Uterus (tissue), 3 donors: ENCODE measurements at regions not wholly inside any gene's neighbourhood (a gene's known extent, or its start where the extent isn't known, plus 50 kb on each side); places are given as distances from the start of the nearest gene placed in this dataset.

ENCODE experiments used
- DNase-seq, 2 donors: peaks; one replicate each; pipeline ENCODE4 v3.0.0-alpha.2; 2019 to 2020
- H3K27ac ChIP-seq, 2 donors: fragments of 200-600 bp; sonication (generic); 1 replicate in 1 of 2; 2 replicates in 1 of 2; pipeline ENCODE4 v1.5.1; 2016 to 2018
- H3K27me3 ChIP-seq, 2 donors: fragments of 200-600 bp; sonication (generic); one replicate each; pipeline ENCODE4 v1.5.1; 2018 to 2019; ENCODE audit warnings: control low read depth in 1 of 2
- H3K36me3 ChIP-seq, 2 donors: fragments of 200-600 bp; sonication (generic); one replicate each; pipeline ENCODE4 v1.5.1; 2019; ENCODE audit warnings: control low read depth in 1 of 2
- H3K4me1 ChIP-seq, 2 donors: fragments of 200-600 bp; sonication (generic); one replicate each; pipeline ENCODE4 v1.5.1; 2018 to 2019; ENCODE audit warnings: control low read depth in 1 of 2
- H3K4me3 ChIP-seq, 2 donors: fragments of 200-600 bp; sonication (generic); 1 replicate in 1 of 2; 2 replicates in 1 of 2; pipeline ENCODE4 v1.5.1; 2018 to 2019; ENCODE audit warnings: mild to moderate bottlenecking in 1 of 2
- H3K9me3 ChIP-seq, 2 donors: fragments of 200-600 bp; sonication (generic); one replicate each; pipeline ENCODE4 v1.5.1; 2019; ENCODE audit warnings: control low read depth in 1 of 2
- POLR2A ChIP-seq, 2 donors: fragments of 450-650 bp; IDR thresholded peaks; one replicate each; pipeline ENCODE4 v1.6.1; 2016; ENCODE audit warnings: antibody characterized with exemption in 2 of 2, mild to moderate bottlenecking in 1 of 2, moderate library complexity in 1 of 2
- intact Hi-C: fragments of 100-400 bp; cut with DNase I; formaldehyde crosslinking; loops from one replicate; pipeline ENCODE4 v1.15.1; 2023; ENCODE audit warnings: low total_unique reads
- TF ChIP-seq, protein P1 (sequence below), 4 experiments: fragments of 200-600 bp in 2 of 4; fragments of 450-650 bp in 2 of 4; sonication (generic) in 2 of 4; IDR thresholded peaks; one replicate each; pipeline ENCODE4 v1.5.1; 2016 to 2019; ENCODE audit warnings: antibody characterized with exemption in 4 of 4, mild to moderate bottlenecking in 2 of 4, moderate library complexity in 1 of 4
- donor health status: DM: yes; HTN: yes; CAD: no.

DNA sequence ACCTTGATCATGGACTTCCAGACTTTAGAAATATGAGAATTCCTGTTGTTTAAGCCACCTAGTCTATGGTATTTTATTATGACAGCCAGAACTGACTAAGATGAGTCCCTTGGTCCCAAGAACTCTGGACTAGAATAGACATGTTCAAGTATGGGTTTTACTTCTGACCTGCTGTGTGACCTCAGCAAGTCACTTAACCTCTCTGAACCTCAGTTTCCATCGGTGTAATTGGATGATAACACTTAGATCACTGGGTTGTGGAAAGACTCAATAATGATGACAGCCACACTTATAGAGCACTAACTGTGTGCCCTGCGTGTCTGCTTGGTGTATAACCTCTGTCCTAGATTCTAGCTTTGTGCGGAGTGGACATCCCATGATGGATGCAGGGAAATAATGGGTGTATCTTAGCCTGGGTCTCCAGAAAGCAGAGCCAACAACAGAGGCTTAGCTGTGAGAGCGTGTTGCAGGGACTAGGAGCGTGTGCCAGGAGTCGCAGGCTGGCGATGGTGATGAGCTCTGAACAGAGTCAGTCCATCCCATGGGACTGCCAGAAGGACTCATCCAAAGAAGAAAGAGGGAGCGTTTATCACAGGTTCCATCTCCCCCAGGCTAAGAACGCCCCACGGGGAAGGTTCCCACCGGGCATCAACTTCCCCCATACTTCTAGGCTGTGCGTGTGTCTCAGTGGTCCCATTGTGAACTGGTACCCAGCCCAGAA, 93.2 kb upstream of the TP53I11 start:
- no peak overlapping the region for H3K27ac ChIP-seq
- DNase-seq: no peak
- intact Hi-C loops: no loop called here

DNA sequence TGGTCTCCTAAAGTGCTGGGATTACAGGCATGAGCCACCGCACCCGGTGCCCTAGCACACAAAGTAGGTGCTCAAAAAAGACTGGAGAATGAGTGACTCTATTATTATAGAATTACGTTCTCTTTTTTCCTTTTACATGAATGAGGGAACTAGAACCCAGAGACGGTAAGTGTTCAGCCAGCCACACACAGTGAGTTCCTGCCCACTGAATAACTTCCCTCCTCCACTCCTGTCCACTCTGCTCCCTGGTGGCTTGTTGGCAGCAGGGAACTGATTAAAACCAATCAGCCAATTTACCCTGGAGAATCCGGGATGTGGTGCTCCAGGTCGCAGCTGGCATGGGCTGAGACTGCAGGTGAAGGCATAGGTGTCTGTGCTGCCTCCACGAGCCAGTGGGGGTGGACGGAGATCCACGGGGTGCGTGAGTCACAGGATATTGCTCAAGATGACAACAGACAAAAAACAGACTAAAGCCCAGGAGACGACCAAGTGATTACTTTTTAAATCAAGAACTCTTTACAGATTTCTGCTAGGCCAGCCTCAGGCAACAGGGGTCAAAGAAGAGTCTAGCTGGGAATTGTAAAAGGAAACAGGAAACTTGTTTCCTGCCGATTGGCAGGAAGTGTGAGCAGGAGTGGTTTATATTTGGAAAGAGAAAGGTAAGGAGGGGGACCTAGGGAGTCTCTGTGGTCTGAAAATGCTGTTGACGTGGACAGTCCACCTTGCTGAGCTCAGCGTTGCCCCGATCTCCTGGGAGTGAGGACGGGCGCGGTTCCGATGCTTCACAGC, 95.2 kb upstream of the TP53I11 start:
- Histone ChIP-seq H3K4me1 (no peaks in the 10 kb centered on the region), H3K27ac (peak overlapping the region in 1 of 2 donors; percentile 17), H3K9me3 (no peaks in the 10 kb centered on the region), H3K27me3 (no peaks in the 10 kb centered on the region), H3K4me3 (no peak overlapping the region), H3K36me3 (no peaks in the 10 kb centered on the region)
- peak; percentile 35 to 38 for DNase-seq
- TF ChIP-seq, protein P1, sequence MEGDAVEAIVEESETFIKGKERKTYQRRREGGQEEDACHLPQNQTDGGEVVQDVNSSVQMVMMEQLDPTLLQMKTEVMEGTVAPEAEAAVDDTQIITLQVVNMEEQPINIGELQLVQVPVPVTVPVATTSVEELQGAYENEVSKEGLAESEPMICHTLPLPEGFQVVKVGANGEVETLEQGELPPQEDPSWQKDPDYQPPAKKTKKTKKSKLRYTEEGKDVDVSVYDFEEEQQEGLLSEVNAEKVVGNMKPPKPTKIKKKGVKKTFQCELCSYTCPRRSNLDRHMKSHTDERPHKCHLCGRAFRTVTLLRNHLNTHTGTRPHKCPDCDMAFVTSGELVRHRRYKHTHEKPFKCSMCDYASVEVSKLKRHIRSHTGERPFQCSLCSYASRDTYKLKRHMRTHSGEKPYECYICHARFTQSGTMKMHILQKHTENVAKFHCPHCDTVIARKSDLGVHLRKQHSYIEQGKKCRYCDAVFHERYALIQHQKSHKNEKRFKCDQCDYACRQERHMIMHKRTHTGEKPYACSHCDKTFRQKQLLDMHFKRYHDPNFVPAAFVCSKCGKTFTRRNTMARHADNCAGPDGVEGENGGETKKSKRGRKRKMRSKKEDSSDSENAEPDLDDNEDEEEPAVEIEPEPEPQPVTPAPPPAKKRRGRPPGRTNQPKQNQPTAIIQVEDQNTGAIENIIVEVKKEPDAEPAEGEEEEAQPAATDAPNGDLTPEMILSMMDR (IDR thresholded peaks at IDR 0.05): no peak
- no peak for TF ChIP-seq POLR2A (IDR thresholded peaks at IDR 0.05)
- intact Hi-C loops: no loop called here

More for the DNA sequence above, 93.2 kb upstream of the TP53I11 start:
- Histone ChIP-seq H3K4me3 (no peak overlapping the region), H3K9me3 (no peaks in the 10 kb centered on the region), H3K4me1 (no peaks in the 10 kb centered on the region), H3K36me3 (no peaks in the 10 kb centered on the region), H3K27me3 (no peaks in the 10 kb centered on the region)
- TF ChIP-seq, protein P1 (IDR thresholded peaks at IDR 0.05): no peak
- TF ChIP-seq POLR2A (IDR thresholded peaks at IDR 0.05): no peak

DNA sequence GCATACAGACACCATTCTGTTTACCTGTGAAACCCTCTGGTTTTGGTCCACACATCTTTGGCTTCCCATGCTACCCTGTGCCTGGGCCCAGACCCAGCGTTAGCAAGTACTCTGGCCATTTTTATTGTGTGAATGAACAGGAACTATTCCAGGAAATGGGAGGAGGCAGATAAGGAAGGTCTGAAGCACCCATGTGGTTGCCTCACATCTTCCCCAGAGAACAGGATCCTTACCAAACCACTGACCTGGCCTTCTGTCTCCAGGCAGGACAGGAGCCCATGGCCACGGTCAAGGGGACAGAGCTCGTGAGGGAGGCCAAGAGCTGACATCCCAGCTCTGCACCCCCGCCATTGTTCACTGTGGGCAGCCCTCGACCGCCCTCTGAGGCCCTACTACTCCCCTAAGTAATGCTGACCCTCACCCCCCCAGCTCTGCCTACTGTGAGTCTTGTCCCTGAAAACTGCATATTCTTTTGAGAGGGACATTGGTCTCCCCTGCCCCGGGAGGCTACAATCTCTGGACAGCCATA, 97.7 kb upstream of the TP53I11 start:
- no peaks in the 10 kb centered on the region for H3K27me3 ChIP-seq
- TF ChIP-seq, protein P1 (IDR thresholded peaks at IDR 0.05): no peak
- TF ChIP-seq POLR2A (IDR thresholded peaks at IDR 0.05): no peak
- H3K4me1 ChIP-seq: no peaks in the 10 kb centered on the region
- no peak overlapping the region for H3K27ac ChIP-seq
- no peak for DNase-seq
- no peak overlapping the region for H3K4me3 ChIP-seq
- no peaks in the 10 kb centered on the region for H3K36me3 ChIP-seq
- no peaks in the 10 kb centered on the region for H3K9me3 ChIP-seq
- intact Hi-C loops: no loop called here

DNA sequence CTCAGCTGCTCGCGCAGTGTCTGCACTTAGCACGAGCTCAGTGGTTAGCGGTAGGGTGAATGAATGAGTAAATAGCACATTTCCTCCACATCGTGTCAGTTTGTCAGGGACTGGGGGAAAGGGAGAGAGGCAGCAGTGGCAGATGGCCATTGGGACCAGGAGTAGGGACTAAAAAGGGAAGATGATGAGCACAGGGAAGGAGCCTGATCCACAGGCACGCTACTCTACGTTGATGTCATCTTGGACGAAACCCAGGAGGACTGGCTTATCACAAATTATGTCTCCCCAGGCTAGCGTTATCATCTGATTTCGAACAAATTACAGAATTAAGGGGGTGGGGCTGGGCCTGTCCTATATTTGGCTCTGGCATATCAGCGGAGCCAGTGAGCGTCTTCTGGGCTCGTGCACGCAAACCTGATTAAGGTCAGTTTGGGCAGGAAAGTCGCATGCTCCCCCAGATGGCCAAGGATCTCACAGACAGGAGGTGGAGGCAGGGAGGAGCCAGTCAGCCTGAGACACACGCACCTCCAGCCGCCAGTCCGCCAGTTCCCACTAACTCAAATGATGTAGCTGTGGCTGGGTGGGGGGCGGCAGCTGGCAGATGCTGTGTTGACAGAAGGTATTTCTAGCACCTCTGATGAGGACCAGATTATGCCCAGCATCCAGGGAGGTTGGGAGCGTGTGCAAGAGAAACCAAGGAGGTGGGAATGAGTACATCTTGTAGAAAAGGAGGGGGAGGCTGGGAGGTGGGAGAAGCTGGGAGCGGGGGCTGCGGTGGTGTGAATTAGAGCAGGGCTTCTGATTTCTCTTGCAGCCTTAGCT, 97.4 kb upstream of the PRDM11 start:
- Histone ChIP-seq H3K36me3 (no peaks in the 10 kb centered on the region), H3K27ac (no peak overlapping the region), H3K9me3 (no peaks in the 10 kb centered on the region), H3K4me3 (no peak overlapping the region), H3K4me1 (no peaks in the 10 kb centered on the region), H3K27me3 (no peaks in the 10 kb centered on the region)
- peak; percentile 37 to 53 for DNase-seq
- intact Hi-C loops: no loop called here
- TF ChIP-seq, protein P1 (IDR thresholded peaks at IDR 0.05): no peak
- TF ChIP-seq POLR2A (IDR thresholded peaks at IDR 0.05): no peak
